ENCODE measurements at regions not wholly inside any gene's neighbourhood (a gene's known extent, or its start where the extent isn't known, plus 50 kb on each side); places are given as distances from the start of the nearest gene placed in this dataset.

- H3K27ac ChIP-seq (replicated peaks): no peak overlapping the region
- H3K27me3 ChIP-seq (ENCODE audit: insufficient read depth, poor library complexity, severe bottlenecking): no peaks in the 10 kb centered on the region
- no peak for DNase-seq (ENCODE audit: low read depth in 1 of 2, low spot score in 1 of 2)
- no peak overlapping the region for H3K4me3 ChIP-seq (replicated peaks; ENCODE audit: insufficient read depth, low read length)
- TF ChIP-seq POLR2AphosphoS5 (IDR thresholded peaks at IDR 0.05; ENCODE audit: low read depth): no peak
- no peak for TF ChIP-seq GABPA (IDR thresholded peaks at IDR 0.05; ENCODE audit: low read depth)
- no peak for TF ChIP-seq CTCF (IDR thresholded peaks at IDR 0.05; ENCODE audit: insufficient read depth, low read length)
- TF ChIP-seq REST (IDR thresholded peaks at IDR 0.05; ENCODE audit: insufficient replicate concordance, low read depth): no peak
- TF ChIP-seq SPI1 (IDR thresholded peaks at IDR 0.05; ENCODE audit: borderline replicate concordance, low read depth): no peak
Observed at GRCh38 chr15:53354874-53355273, 404.6 kb downstream of the WDR72 start.

- DNase-seq (ENCODE audit: low read depth in 1 of 2, low spot score in 1 of 2): no peak
- Histone ChIP-seq H3K27me3 (ENCODE audit: insufficient read depth, poor library complexity, severe bottlenecking) (no peaks in the 10 kb centered on the region), H3K4me3 (replicated peaks; ENCODE audit: insufficient read depth, low read length) (no peak overlapping the region), H3K27ac (replicated peaks) (no peak overlapping the region)
- TF ChIP-seq SPI1 (IDR thresholded peaks at IDR 0.05; ENCODE audit: borderline replicate concordance, low read depth): no peak
- TF ChIP-seq GABPA (IDR thresholded peaks at IDR 0.05; ENCODE audit: low read depth): no peak
- TF ChIP-seq POLR2AphosphoS5 (IDR thresholded peaks at IDR 0.05; ENCODE audit: low read depth): no peak
- no peak for TF ChIP-seq REST (IDR thresholded peaks at IDR 0.05; ENCODE audit: insufficient replicate concordance, low read depth)
- TF ChIP-seq CTCF (IDR thresholded peaks at IDR 0.05; ENCODE audit: insufficient read depth, low read length): no peak
Observed at GRCh38 chr15:53351373-53351772, 408.1 kb downstream of the WDR72 start.

- Histone ChIP-seq H3K4me3 (replicated peaks; ENCODE audit: insufficient read depth, low read length) (no peak overlapping the region), H3K27ac (replicated peaks) (no peak overlapping the region), H3K27me3 (ENCODE audit: insufficient read depth, poor library complexity, severe bottlenecking) (no peaks in the 10 kb centered on the region)
- TF ChIP-seq GABPA (IDR thresholded peaks at IDR 0.05; ENCODE audit: low read depth) (no peak), POLR2AphosphoS5 (IDR thresholded peaks at IDR 0.05; ENCODE audit: low read depth) (no peak)
- no peak for DNase-seq (ENCODE audit: low read depth in 1 of 2, low spot score in 1 of 2)
Observed at GRCh38 chr15:53346583-53346982, 412.9 kb downstream of the WDR72 start.

GRCh38 chr15:53331328-53332190 is 427.9 kb downstream of the WDR72 start:
- Histone ChIP-seq H3K27me3 (ENCODE audit: insufficient read depth, poor library complexity, severe bottlenecking) (peaks cover 3% of the 10 kb centered on the region), H3K27ac (replicated peaks) (no peak overlapping the region), H3K4me3 (replicated peaks; ENCODE audit: insufficient read depth, low read length) (no peak overlapping the region)
- no peak for TF ChIP-seq REST (IDR thresholded peaks at IDR 0.05; ENCODE audit: insufficient replicate concordance, low read depth)
- no peak for TF ChIP-seq GABPA (IDR thresholded peaks at IDR 0.05; ENCODE audit: low read depth)
- no peak for TF ChIP-seq SPI1 (IDR thresholded peaks at IDR 0.05; ENCODE audit: borderline replicate concordance, low read depth)
- no peak for TF ChIP-seq CTCF (IDR thresholded peaks at IDR 0.05; ENCODE audit: insufficient read depth, low read length)
- no peak for TF ChIP-seq POLR2AphosphoS5 (IDR thresholded peaks at IDR 0.05; ENCODE audit: low read depth)
- no peak for DNase-seq (ENCODE audit: low read depth in 1 of 2, low spot score in 1 of 2)

Data from HL-60 (cell line).